ENCODE measurements at regions not wholly inside any gene's neighbourhood (a gene's known extent, or its start where the extent isn't known, plus 50 kb on each side); places are given as distances from the start of the nearest gene placed in this dataset.

DNA sequence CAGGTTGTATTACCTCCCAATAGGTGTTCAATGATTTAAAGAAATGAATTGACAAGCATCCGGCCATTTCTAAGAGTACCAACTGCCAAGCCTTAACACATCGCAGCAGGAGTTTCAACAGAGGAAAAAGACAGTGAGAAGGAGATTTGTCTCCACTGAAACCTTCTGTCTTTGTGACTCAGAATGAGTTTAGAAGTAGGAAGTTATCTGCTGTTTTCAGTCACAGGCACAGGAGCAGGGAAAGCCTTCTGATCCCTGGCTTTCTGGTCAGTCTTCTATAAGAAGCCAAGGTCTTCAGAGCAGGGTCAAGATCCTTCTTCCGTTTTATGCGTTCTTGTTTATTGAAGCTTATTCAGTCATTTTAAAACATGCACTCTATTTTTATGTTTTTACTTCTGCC is 390.7 kb upstream of the PCSK5 start:
- Histone ChIP-seq H3K36me3 (replicated peaks in 1 of 2; ENCODE audit: control insufficient read depth in 1 of 2, insufficient read depth in 2 of 2, low read length in 2 of 2) (no peaks in the 10 kb centered on the region), H2AFZ (ENCODE audit: low read length) (no peak overlapping the region), H3K9me3 (ENCODE audit: low read length) (no peaks in the 10 kb centered on the region), H3K9ac (ENCODE audit: insufficient read depth, low read depth, low read length) (no peak overlapping the region), H3K27ac (ENCODE audit: extremely low read length, insufficient read depth, low read length) (no peak overlapping the region), H3K27me3 (ENCODE audit: control insufficient read depth in 1 of 2, insufficient read depth in 2 of 2, low read length in 2 of 2) (no peaks in the 10 kb centered on the region), H3K4me1 (ENCODE audit: insufficient read depth, low read length) (no peaks in the 10 kb centered on the region), H3K4me3 (replicated peaks in 1 of 3; ENCODE audit: insufficient read depth in 1 of 3, low read depth in 2 of 3, low read length in 3 of 3) (no peak overlapping the region), H3K4me2 (ENCODE audit: low read depth, low read length) (no peak overlapping the region), H3K79me2 (ENCODE audit: insufficient read depth, low read length) (no peaks in the 10 kb centered on the region), H4K20me1 (ENCODE audit: insufficient read depth, low read length) (no peaks in the 10 kb centered on the region)
- WGBS (ENCODE audit: low lambda C conversion rate), result 18% methylated on average over 4 of the region's 4 CpGs
- no peak for FAIRE-seq
- CTCF ChIA-PET (ENCODE audit: low intra/inter-chr PET ratio, low total read pairs), result no interaction called here
- POLR2A ChIA-PET, result no interaction called here
- in situ Hi-C loops (cut with HindIII; ENCODE audit: extremely low pct_ligation_motif_present, low pct_unique_long_range_greater_than_20kb), result no loop called here
- intact Hi-C loops (cut with micrococcal nuclease; ENCODE audit: unreplicated experiment), result no loop called here
- DNase-seq (ENCODE audit: low spot score), result no peak
- TF ChIP-seq YY1 (IDR thresholded peaks at IDR 0.05; ENCODE audit: insufficient read depth, insufficient replicate concordance, low read depth, low read length) (no peak), ZNF552 (CRISPR knock-in tag; IDR thresholded peaks at IDR 0.05; ENCODE audit: borderline replicate concordance) (no peak), ZNF484 (CRISPR knock-in tag; IDR thresholded peaks at IDR 0.05; ENCODE audit: borderline replicate concordance, low read depth) (no peak), SNAPC4 (CRISPR knock-in tag; IDR thresholded peaks at IDR 0.05) (no peak), RERE (CRISPR knock-in tag; IDR thresholded peaks at IDR 0.05; ENCODE audit: low read depth) (no peak), ZNF841 (CRISPR knock-in tag; IDR thresholded peaks at IDR 0.05; ENCODE audit: borderline replicate concordance) (no peak), ZNF317 (CRISPR knock-in tag; IDR thresholded peaks at IDR 0.05) (no peak)
- TF ChIP-seq, protein P1, sequence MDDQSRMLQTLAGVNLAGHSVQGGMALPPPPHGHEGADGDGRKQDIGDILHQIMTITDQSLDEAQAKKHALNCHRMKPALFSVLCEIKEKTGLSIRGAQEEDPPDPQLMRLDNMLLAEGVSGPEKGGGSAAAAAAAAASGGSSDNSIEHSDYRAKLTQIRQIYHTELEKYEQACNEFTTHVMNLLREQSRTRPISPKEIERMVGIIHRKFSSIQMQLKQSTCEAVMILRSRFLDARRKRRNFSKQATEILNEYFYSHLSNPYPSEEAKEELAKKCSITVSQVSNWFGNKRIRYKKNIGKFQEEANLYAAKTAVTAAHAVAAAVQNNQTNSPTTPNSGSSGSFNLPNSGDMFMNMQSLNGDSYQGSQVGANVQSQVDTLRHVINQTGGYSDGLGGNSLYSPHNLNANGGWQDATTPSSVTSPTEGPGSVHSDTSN (CRISPR knock-in tag; IDR thresholded peaks at IDR 0.05; ENCODE audit: borderline replicate concordance), result no peak
- BruUV-seq (replicated peaks), result no TSS peak
- ATAC-seq, result no peak
